Karpas-422 (cell line): ENCODE measurements at regions not wholly inside any gene's neighbourhood (a gene's known extent, or its start where the extent isn't known, plus 50 kb on each side); places are given as distances from the start of the nearest gene placed in this dataset.

ENCODE experiments used
- DNase-seq: peaks from one replicate; pipeline ENCODE4 v3.0.0-alpha.2; 2015
- H2AFZ ChIP-seq: fragments of 200-600 bp; sonication (generic); 2 replicates; pipeline ENCODE4 v1.6.1; 2014; ENCODE audit warnings: antibody characterized with exemption, low read length, mixed read lengths
- H3K27ac ChIP-seq: fragments of 200-600 bp; sonication (generic); 2 replicates; pipeline ENCODE4 v1.5.1; 2014; ENCODE audit warnings: mild to moderate bottlenecking, low read length, moderate library complexity
- H3K27me3 ChIP-seq: fragments of 200-600 bp; sonication (generic); 2 replicates; pipeline ENCODE4 v1.6.1; 2014; ENCODE audit warnings: low read length, mixed read lengths
- H3K36me3 ChIP-seq: fragments of 200-600 bp; sonication (generic); 2 replicates; pipeline ENCODE4 v1.6.1; 2014; ENCODE audit warnings: low read length, mixed read lengths; ENCODE audit not compliant: insufficient read depth
- H3K4me1 ChIP-seq: fragments of 200-600 bp; sonication (generic); 2 replicates; pipeline ENCODE4 v1.6.1; 2014; ENCODE audit warnings: mild to moderate bottlenecking, low read length, mixed read lengths
- H3K4me2 ChIP-seq: fragments of 200-600 bp; sonication (generic); 2 replicates; pipeline ENCODE4 v1.6.1; 2014; ENCODE audit warnings: low read length, low read depth, mild to moderate bottlenecking; ENCODE audit not compliant: poor library complexity, severe bottlenecking
- H3K4me3 ChIP-seq: fragments of 200-600 bp; sonication (generic); 2 replicates; pipeline ENCODE4 v1.5.1; 2014; ENCODE audit warnings: mild to moderate bottlenecking, antibody characterized with exemption, low read length, mixed read lengths
- H3K79me2 ChIP-seq: fragments of 200-600 bp; sonication (generic); 2 replicates; pipeline ENCODE4 v1.6.1; 2014; ENCODE audit warnings: mild to moderate bottlenecking, low read length, mixed read lengths
- H3K9ac ChIP-seq: fragments of 200-600 bp; sonication (generic); 2 replicates; pipeline ENCODE4 v1.6.0; 2014; ENCODE audit warnings: low read length
- H3K9me2 ChIP-seq: fragments of 200-600 bp; sonication (generic), shearing (Covaris generic); replicated peaks from 2 replicates; pipeline ENCODE4 v1.6.0; 2014; ENCODE audit warnings: mild to moderate bottlenecking, low read length, moderate library complexity; ENCODE audit not compliant: insufficient read depth
- H3K9me3 ChIP-seq: fragments of 300-700, 200-600 bp; sonication (generic); 2 replicates; pipeline ENCODE4 v1.6.1; 2014; ENCODE audit warnings: low read length, mixed read lengths
- H4K20me1 ChIP-seq: fragments of 200-600 bp; sonication (generic); 2 replicates; pipeline ENCODE4 v1.6.1; 2014; ENCODE audit warnings: mild to moderate bottlenecking, antibody characterized with exemption, low read length, low read depth; ENCODE audit not compliant: insufficient read depth

GRCh38 chr11:120029321-120029720 is 108.6 kb downstream of the TRIM29 start:
- Histone ChIP-seq H4K20me1 (no peaks in the 10 kb centered on the region), H3K9me3 (no peaks in the 10 kb centered on the region), H3K4me2 (no peak overlapping the region), H3K9me2 (no peaks in the 10 kb centered on the region), H3K27me3 (no peaks in the 10 kb centered on the region), H3K4me1 (peaks cover 13% of the 10 kb centered on the region), H3K4me3 (no peak overlapping the region), H2AFZ (no peak overlapping the region), H3K79me2 (no peaks in the 10 kb centered on the region), H3K27ac (no peak overlapping the region), H3K36me3 (no peaks in the 10 kb centered on the region), H3K9ac (no peak overlapping the region)
- no peak for DNase-seq

GRCh38 chr11:120028897-120029258 is 109.0 kb downstream of the TRIM29 start:
- Histone ChIP-seq H3K79me2 (no peaks in the 10 kb centered on the region), H2AFZ (no peak overlapping the region), H3K4me1 (peaks cover 13% of the 10 kb centered on the region), H3K27me3 (no peaks in the 10 kb centered on the region), H3K4me2 (no peak overlapping the region), H3K4me3 (no peak overlapping the region), H3K9me3 (no peaks in the 10 kb centered on the region), H3K27ac (no peak overlapping the region), H3K9me2 (no peaks in the 10 kb centered on the region), H3K36me3 (no peaks in the 10 kb centered on the region), H4K20me1 (no peaks in the 10 kb centered on the region), H3K9ac (no peak overlapping the region)
- no peak for DNase-seq

- no peak overlapping the region for H3K4me3 ChIP-seq
- no peaks in the 10 kb centered on the region for H3K36me3 ChIP-seq
- no peak overlapping the region for H2AFZ ChIP-seq
- H3K27me3 ChIP-seq: no peaks in the 10 kb centered on the region
- H3K9me2 ChIP-seq: no peaks in the 10 kb centered on the region
- no peaks in the 10 kb centered on the region for H3K9me3 ChIP-seq
- no peak overlapping the region for H3K27ac ChIP-seq
- H3K79me2 ChIP-seq: no peaks in the 10 kb centered on the region
- H4K20me1 ChIP-seq: no peaks in the 10 kb centered on the region
- H3K4me1 ChIP-seq: peaks cover 13% of the 10 kb centered on the region
- H3K4me2 ChIP-seq: no peak overlapping the region
- no peak for DNase-seq
- H3K9ac ChIP-seq: no peak overlapping the region
These were observed 109.6 kb downstream of the TRIM29 start for GRCh38 chr11:120028181-120028896.

- Histone ChIP-seq H3K9me2 (no peaks in the 10 kb centered on the region), H3K36me3 (no peaks in the 10 kb centered on the region), H3K4me2 (no peak overlapping the region), H3K9ac (no peak overlapping the region), H3K4me3 (no peak overlapping the region), H3K4me1 (peaks cover 13% of the 10 kb centered on the region), H3K27me3 (no peaks in the 10 kb centered on the region), H3K9me3 (no peaks in the 10 kb centered on the region), H3K27ac (no peak overlapping the region), H3K79me2 (no peaks in the 10 kb centered on the region), H4K20me1 (no peaks in the 10 kb centered on the region), H2AFZ (no peak overlapping the region)
- DNase-seq: no peak
These were observed 110.2 kb downstream of the TRIM29 start for GRCh38 chr11:120027546-120028180.

- H3K36me3 ChIP-seq: no peaks in the 10 kb centered on the region
- H3K9ac ChIP-seq: no peak overlapping the region
- H3K9me2 ChIP-seq: no peaks in the 10 kb centered on the region
- H3K27ac ChIP-seq: no peak overlapping the region
- no peak overlapping the region for H2AFZ ChIP-seq
- H3K79me2 ChIP-seq: no peaks in the 10 kb centered on the region
- H3K4me1 ChIP-seq: peaks cover 13% of the 10 kb centered on the region
- H4K20me1 ChIP-seq: no peaks in the 10 kb centered on the region
- no peak for DNase-seq
- H3K4me2 ChIP-seq: no peak overlapping the region
- no peaks in the 10 kb centered on the region for H3K27me3 ChIP-seq
- H3K4me3 ChIP-seq: no peak overlapping the region
- no peaks in the 10 kb centered on the region for H3K9me3 ChIP-seq
These were observed 112.1 kb downstream of the TRIM29 start for GRCh38 chr11:120025606-120026335.

- DNase-seq: no peak
- no peaks in the 10 kb centered on the region for H3K36me3 ChIP-seq
These were observed 113.3 kb downstream of the TRIM29 start for GRCh38 chr11:120024586-120024985.

GRCh38 chr11:120024046-120024445 is 113.9 kb downstream of the TRIM29 start:
- no peak overlapping the region for H3K27ac ChIP-seq
- H3K79me2 ChIP-seq: no peaks in the 10 kb centered on the region
- H2AFZ ChIP-seq: no peak overlapping the region
- no peaks in the 10 kb centered on the region for H3K9me2 ChIP-seq
- no peaks in the 10 kb centered on the region for H3K27me3 ChIP-seq
- H3K36me3 ChIP-seq: no peaks in the 10 kb centered on the region
- H4K20me1 ChIP-seq: no peaks in the 10 kb centered on the region
- DNase-seq: no peak
- H3K9ac ChIP-seq: no peak overlapping the region
- no peak overlapping the region for H3K4me2 ChIP-seq
- no peaks in the 10 kb centered on the region for H3K9me3 ChIP-seq
- H3K4me3 ChIP-seq: no peak overlapping the region
- H3K4me1 ChIP-seq: peaks cover 13% of the 10 kb centered on the region

More at GRCh38 chr11:120024586-120024985, 113.3 kb downstream of the TRIM29 start:
- Histone ChIP-seq H2AFZ (no peak overlapping the region), H3K9me3 (no peaks in the 10 kb centered on the region), H3K9me2 (no peaks in the 10 kb centered on the region), H3K9ac (no peak overlapping the region), H3K27ac (no peak overlapping the region), H3K4me3 (no peak overlapping the region), H3K27me3 (no peaks in the 10 kb centered on the region), H3K4me1 (peaks cover 13% of the 10 kb centered on the region), H3K4me2 (no peak overlapping the region), H3K79me2 (no peaks in the 10 kb centered on the region), H4K20me1 (no peaks in the 10 kb centered on the region)

GRCh38 chr11:120023551-120023950 is 114.4 kb downstream of the TRIM29 start:
- no peaks in the 10 kb centered on the region for H3K36me3 ChIP-seq
- H2AFZ ChIP-seq: no peak overlapping the region
- H4K20me1 ChIP-seq: no peaks in the 10 kb centered on the region
- H3K4me3 ChIP-seq: no peak overlapping the region
- H3K79me2 ChIP-seq: no peaks in the 10 kb centered on the region
- H3K9ac ChIP-seq: no peak overlapping the region
- H3K27me3 ChIP-seq: no peaks in the 10 kb centered on the region
- no peaks in the 10 kb centered on the region for H3K9me3 ChIP-seq
- DNase-seq: no peak
- no peaks in the 10 kb centered on the region for H3K9me2 ChIP-seq
- no peak overlapping the region for H3K4me2 ChIP-seq
- H3K4me1 ChIP-seq: peaks cover 13% of the 10 kb centered on the region
- H3K27ac ChIP-seq: no peak overlapping the region
